SK-N-SH (cell line): ENCODE measurements at regions not wholly inside any gene's neighbourhood (a gene's known extent, or its start where the extent isn't known, plus 50 kb on each side); places are given as distances from the start of the nearest gene placed in this dataset.

Source experiments
- GATA2 ChIP-seq: sonication (generic); formaldehyde crosslinking; IDR thresholded peaks from 2 replicates; pipeline ENCODE4 v1.5.0; 2020; ENCODE audit warnings: mild to moderate bottlenecking, missing genetic modification reagents
- POLR2AphosphoS5 ChIP-seq: IDR thresholded peaks from 2 replicates; pipeline ENCODE4 v1.6.1; 2012; ENCODE audit warnings: low read depth, low read length
- TF ChIP-seq, protein P1 (sequence below): fragments of 200-600 bp; sonication (generic); IDR thresholded peaks from 2 replicates; pipeline ENCODE4 v1.6.1; 2017; ENCODE audit warnings: antibody characterized with exemption, mild to moderate bottlenecking, moderate library complexity

DNA sequence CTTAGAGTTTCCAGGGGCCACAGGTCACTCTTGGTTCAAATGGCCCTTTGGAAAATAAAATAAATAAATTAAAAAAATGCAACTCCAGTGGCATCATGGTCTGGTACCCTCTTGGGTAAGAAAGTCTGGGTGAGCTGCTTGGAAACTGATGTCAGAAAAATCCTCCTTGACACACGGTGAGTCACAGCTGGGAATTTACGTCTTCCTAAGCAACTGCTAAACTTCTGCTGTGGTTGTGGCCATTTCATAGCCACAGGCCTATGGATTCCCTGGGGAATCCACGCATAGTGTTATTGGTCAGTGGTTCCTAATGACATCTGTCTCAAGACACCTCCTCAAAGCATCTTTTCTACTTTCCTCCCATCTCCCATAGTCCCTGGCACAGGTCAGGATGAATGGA is 220.8 kb downstream of the COG6 start:
- TF ChIP-seq, protein P1, sequence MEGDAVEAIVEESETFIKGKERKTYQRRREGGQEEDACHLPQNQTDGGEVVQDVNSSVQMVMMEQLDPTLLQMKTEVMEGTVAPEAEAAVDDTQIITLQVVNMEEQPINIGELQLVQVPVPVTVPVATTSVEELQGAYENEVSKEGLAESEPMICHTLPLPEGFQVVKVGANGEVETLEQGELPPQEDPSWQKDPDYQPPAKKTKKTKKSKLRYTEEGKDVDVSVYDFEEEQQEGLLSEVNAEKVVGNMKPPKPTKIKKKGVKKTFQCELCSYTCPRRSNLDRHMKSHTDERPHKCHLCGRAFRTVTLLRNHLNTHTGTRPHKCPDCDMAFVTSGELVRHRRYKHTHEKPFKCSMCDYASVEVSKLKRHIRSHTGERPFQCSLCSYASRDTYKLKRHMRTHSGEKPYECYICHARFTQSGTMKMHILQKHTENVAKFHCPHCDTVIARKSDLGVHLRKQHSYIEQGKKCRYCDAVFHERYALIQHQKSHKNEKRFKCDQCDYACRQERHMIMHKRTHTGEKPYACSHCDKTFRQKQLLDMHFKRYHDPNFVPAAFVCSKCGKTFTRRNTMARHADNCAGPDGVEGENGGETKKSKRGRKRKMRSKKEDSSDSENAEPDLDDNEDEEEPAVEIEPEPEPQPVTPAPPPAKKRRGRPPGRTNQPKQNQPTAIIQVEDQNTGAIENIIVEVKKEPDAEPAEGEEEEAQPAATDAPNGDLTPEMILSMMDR = no peak
- no peak for TF ChIP-seq GATA2 (CRISPR knock-in tag)
- 0 out of 2 replicates have a peak, but pooled peaks have one; percentile 19 for TF ChIP-seq POLR2AphosphoS5
